GM19351 (cell line): ENCODE measurements at regions not wholly inside any gene's neighbourhood (a gene's known extent, or its start where the extent isn't known, plus 50 kb on each side); places are given as distances from the start of the nearest gene placed in this dataset.
"Not testable (repeated sequence)": the region's sequence is repeated elsewhere in the genome, so short reads cannot be mapped to it uniquely, and the experiment has no call there.

Experiments
- ATAC-seq: cut with Tn5 transposase; IDR thresholded peaks from one replicate; pipeline ENCODE4 v1.9.1; 2021; ENCODE audit warnings: mild to moderate bottlenecking, moderate library complexity; ENCODE audit not compliant: unreplicated experiment

DNA sequence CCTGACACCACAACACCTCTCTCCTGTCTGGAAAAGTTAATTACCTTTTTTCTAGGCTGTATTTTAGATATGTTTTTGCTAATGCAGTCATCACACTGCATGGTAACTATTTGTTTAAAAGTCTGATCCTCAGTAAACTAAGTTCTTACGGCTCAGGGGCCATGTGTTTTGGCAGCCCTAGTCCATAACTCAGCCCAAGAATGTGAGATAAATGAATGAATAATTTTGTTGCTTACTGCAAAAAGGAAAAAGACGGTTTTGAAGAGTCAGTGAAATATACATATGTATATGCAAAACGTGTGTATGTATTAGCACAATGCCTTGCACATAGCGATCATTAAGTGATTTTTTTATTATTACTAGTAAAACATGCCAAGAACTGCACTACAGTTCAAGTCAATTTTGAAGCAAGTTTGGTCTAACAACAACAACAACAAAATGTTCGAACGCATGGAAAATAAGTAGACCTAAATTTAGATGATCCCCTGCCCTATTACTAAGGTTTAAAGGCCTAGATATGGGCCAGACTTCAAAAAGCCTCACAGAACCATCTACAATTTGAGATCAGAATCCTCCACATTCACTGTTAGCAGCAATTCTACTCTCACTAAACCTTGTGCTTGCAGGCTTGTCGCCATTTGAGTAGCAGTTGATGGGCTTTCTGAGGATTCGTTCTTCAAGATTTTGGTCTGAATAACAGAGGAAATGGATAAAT is 140.0 kb downstream of the NDUFA12 start:
- no peak for ATAC-seq

DNA sequence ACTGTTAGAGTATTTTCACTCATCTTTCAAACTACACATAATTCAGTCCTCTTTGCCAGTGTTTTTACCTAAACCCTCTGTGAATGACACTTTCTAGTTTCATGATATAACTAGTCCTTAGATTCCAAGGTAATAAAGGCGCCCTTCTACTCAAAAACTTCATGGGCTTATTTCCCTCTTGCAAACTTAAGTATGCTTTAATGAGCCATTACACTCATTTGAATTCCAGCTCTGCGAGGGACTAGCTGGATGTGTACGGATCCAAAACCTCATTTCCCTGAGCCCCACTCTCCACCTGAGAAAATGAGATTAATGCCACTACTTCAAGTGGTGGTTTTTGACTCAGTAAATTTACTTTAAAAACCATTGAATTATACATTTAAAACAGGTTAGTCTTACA is 141.1 kb downstream of the NDUFA12 start:
- ATAC-seq = no peak

DNA sequence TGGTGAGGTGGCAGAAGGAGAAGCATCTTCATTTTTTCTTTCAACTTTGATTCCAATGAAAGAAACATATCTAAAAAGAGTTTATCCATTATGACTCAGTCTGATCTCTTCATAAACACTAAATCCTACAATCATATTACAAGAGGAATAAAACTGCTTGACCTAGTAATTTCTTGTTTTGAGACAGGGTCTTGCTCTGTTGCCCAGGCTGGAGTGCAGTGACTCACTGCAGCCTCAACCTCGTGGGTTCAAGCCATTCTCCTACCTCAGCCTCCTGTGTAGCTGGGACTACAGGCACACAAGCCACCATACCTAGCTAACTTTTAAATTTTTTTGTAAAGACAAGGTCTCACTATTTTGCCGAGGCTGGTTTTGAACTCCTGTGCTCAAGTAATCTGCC is 147.2 kb downstream of the NDUFA12 start:
- no peak for ATAC-seq

DNA sequence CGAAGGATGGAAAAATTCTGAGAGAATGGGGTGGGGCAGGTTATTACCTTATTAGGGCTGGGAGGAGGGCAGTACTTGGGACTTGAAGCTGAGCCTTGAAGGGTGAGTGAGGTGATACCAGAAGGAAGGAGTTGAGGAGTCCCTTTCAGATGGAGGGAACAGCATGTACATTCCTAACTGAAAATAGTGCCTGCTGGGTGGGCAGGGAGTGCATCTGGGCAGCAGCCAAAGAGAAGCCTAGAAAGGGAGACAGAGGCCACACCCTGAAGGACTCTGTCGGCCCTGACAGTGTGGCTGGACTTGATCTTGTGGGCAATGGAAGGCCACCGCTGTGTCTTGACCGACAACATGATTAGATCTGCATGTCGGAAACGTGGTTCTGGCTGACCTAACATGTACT is 147.6 kb downstream of the NDUFA12 start:
- no peak for ATAC-seq

DNA sequence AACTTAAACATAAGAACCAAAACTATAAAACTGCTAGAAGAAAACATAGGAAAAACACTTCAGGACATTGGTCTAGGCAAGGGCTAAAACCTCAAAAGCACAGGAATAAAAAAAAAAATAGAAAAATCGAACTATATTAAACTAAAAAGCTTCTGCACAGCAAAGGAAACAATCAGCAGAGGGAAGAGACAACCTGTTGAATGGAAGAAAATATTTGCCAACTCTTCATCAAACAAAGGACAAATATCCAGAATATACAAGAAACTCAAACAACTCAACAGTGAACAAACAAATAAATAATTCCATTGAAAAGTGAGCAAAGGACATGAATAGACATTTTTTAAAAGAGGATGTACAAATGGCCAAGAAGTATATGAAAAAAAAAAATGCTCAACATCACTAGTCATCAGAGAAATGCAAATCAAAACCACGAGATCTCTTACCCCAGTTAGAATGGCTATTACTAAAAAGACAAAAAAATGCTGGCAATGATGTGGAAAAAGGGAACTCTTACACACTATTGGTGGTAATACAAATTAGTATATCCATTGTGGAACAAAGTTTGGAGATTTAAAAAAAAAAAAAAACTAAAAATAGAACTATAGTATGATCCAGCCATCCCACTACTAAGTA is 152.0 kb downstream of the NDUFA12 start:
- no peak for ATAC-seq

DNA sequence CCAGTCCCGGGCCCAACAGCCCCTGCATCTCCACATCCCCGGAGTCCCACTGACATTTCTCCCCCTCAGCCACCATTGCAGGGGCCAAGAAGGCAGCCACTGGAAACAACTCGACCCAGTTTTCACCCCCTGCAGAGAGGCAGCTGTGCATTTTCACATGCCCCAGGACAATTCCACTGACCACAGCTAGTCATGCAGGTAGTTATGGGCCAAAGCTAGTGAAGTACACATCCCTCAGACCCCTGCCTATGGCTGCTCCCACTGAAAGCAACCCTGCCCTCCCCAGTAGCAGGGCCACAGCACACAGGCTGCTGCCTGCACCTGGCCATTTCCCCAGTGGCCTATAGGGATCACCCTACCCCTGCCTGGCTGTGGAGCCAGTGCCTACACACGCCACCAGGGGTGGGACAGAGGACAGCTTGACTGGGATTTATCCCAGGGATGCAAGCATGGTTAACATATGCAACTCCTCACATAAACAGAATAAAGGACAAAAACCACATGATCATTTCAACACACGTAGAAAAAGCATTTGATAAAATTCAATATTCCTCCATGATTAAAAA is 154.0 kb downstream of the NDUFA12 start:
- no peak for ATAC-seq

DNA sequence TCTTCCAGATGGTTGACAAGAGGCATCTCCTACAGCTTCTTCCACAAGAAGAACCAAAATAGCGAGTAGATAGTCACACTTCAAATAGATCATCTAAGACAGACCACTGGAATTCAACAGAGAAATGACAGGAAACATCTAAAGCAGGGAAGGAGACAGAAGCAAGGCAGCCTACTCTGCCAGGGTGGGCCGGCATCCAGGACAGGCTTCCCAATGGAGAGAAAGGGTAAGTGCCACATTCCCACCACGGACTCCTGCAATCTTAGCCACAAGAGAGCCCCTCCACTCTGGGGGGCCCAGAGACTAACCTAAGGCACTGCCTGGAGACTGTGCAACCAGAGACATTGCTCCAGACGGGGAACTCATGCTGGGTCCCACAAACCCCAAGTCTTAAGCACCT is 154.5 kb downstream of the NDUFA12 start:
- no peak for ATAC-seq

DNA sequence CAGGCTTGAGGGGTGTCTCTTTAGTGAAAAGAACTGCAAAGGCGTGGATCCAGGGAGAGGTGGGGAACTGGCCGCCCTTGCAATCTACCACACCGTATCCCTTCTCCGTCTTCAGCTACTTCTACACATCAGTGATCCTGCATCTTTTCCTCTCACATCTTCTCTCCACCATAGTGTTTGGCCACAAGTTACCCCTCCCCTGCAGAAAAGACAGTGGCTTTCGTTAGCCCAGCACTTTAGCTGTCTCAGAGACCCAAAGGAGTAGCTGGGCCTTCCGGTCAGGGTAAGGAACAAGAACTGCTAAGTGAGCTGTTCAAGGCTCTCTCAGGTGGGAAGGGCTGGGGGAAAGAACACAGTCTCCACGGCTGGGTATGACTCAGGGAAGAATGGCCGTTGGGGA is 158.4 kb downstream of the NDUFA12 start:
- ATAC-seq = no peak

DNA sequence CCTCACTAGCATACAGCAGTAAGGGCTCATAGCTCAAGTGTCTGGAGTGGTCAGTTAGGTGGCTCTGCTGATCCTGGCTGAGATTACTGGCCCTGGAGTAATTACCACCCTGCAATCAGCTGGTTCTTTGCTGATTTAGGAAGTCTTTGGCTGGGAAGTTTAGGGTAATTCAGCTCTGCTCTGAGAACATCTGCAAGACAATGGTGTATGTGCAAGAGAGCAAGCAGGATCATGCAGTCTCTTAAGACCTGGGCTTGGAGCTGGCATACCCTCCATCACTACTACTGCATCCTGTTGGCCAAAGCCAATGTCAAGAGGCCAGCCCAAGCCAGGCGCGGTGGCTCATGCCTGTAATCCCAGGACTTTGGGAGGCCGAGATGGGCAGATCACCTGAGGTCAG is 159.0 kb downstream of the NDUFA12 start:
- ATAC-seq = no peak

DNA sequence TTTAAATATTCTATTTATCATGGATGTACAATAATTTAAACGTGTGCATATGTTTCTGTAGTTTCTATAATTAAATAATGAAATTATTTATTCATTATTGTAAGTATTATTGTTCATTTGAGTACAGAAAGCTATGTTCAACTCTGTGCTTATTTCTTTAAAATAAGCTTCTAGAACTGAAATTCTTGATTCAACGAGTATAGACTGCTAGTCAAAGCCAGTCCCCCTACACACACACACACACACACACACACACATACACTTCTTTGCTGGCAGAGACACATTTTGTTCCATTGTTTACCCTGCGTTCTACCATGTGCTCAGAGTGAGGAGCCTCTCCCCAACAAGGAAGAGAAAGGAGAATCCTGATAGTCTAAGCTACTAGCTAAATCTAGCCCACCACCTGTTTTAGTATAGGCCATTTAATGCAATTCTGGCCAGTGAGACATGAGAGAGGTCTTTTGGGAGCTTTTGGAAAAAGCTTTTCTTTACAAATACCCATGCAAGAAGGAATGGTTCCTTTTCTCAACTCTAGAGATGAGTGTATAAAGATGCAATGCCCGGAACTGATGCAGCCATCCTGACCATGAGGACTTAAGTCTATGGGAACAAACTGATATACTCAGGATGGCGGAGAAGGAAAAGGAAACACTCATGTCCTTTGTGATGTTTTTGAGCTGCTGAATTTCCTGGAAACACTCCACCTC is 161.4 kb downstream of the NDUFA12 start:
- no peak for ATAC-seq

DNA sequence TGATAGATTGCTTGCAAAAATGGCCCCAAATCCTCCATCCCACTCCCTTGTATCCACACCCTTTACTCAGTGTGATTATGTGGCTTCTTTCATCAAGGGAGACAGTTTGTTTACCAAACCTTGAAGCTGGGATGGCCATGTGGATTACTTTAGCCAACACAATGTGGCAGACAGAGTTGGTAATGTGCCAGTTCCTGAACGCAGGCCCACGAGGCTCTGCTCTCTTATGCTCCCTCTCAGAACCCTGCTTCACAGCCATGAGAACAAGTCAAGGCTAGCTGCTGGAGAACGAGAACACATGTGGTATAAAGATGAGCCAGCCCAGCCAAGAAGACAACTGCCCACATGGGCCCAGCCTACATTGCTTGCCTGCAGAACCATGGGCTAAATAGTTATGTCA is 162.3 kb downstream of the NDUFA12 start:
- ATAC-seq = no peak

DNA sequence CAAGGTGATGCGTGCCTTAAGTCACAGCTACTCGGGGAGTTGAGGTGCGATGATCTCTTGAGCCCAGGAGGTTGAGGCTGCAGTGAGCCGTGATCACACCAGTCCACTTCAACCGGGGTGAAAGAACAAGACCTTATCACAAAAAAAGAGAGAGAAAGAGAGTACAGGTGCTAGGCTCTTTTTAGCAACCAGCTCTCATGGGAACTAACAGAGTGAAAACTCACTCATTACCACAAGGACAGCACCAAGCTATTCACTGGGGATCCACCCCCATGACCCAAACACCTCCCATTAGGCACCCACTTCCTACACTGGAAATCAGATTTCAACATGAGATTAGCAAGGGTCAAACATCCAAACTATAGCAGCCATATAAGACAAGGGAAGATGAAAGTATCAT is 164.2 kb downstream of the NDUFA12 start:
- ATAC-seq = peak; percentile 79

DNA sequence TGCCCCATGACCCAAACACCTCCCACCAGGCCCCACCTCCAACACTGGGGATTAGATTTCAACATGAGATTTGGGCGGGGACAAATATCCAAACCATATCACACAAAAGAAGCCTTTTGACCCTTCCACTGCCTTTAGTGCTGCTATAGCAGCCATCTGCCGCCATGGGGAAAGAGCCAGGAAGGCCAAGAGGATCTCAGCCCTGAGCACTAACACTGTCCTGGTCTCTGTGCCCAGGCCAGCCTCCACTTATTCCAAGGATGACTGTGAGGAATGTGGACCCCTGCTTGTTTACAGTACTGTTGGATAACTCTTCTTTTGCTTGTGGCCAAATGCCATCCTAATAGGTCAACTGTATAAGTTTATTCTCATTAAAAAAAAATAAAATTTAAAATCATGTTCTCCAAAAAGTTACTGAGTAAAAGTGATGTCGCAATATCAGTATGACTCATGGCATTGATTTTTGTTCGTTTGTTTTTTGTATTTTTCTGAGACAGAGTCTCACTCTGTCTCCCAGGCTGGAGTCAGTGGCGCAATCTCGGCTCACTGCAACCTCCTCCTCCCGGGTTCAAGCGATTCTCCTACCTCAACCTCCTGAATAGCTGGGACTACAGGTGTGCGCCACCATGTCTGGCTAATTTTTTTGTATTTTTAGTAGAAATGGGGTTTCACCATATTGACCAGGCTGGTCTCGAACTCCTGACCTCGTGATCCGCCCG is 166.4 kb downstream of the NDUFA12 start:
- ATAC-seq = not testable (repeated sequence)

DNA sequence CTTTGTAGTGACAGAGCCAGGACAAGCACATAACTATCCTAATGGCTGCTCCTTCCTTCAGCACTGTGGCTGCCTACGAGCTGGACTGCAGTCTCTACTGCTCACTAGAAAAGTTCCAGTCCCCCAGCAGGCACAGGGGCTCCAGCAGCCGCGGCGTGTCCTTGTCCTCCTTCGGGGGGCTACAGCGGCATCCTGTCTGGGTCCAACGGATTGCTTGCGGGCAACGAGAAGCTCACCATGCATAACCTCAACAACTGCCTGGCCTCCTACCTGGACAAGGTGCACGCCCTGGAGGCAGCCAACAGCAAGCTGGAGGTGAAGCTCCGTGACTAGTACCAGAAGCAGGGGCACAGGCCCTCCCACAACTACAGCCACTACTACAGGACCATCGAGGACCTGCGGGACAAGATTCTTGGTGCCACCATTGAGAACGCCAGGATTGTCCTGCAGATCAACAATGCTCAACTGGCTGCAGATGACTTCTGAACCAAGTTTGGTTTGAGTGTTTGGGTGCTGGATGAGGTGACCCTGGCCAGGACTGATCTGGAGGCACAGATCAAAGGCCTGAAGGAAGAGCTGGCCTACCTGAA is 169.4 kb downstream of the NDUFA12 start:
- ATAC-seq = no peak

DNA sequence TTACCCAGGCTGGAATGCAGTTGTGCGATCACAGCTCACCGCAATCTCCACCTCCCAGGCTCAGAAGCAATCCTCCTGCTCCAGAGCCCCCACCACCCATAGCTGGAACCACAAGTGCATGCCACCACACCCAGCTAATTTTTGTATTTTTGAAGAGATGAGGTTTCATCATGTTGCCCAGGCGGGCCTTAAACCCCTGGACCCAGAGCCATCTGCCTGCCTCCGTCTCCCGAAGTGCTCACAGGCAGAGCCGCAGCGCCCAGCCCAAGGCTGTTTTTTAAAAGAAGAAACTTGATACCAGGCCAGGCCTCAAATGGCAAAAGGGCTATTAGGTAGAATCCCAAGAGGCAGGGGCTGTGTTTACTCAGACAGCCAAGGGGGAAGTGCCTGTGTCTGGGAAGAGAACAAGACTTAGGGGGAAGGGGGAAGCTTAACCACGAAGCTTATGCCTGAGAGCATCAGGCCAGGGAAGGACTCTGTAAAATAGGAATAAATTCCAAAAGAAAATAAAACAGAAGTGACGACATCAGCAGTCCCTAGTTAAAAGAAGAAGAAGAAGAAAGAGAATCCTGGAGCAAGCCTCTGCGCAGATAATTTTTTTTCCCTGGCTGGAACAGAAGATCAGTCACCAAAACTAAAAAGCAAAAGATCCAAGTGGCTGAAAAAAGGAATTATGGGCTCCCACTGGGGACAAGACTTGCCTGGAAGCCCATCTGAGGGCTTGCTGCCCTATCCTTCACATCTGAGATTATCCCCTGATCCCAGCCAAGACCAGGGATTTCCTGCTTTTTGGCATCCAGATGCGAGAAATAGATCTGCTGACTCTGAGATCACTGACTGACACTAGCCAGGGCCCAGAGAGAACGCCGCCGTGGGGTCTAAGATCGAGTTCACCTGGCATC is 170.5 kb downstream of the NDUFA12 start:
- ATAC-seq = no peak

DNA sequence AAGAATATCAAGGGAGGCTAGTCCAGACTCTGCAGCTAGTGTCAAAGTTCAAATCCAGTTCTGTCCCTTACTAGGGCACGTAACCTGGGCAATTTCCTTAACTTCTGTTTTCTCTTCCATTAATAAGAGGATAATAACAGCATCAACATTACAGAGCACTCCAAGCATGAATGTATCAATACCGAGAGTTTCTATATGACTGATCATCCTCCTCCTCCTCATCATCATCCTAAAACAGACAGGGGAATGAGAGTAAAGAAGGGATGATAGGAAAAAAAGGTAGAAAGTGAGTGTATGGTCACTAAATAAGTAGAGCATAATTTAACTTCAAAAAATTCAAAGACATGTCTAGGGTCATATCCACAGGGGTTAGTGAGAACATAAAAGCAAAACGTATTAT is 171.4 kb downstream of the NDUFA12 start:
- no peak for ATAC-seq

DNA sequence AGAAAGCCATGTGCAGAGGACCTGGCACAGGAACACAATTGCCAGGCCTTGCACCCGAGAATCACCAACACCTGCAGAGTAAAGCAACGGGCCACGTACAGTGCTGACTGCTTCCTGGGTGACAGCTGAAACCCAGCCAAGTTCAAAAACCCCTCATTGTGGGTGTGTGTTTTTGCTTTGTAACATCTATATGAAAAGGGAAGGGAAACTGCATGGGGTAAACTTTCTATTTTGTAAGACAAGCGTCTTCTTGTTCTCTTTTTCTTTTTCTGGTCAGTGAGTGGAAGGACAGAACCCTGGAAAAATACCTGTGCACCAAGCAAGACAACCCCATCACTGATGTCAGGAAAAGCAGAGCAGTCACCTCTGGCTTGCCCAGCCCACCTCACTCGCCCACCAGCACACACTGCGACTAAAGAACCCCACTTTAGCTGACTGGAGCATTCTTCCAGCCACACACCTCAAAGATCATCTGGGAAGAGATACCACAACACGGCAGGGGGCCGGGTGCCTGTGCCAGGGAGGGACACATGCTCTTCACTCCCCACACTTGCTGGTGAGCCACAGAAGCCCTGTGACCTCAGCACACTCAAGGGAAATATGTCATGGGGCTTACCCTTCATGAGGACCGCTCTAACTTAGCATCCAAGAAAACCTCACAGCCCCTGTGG is 172.3 kb downstream of the NDUFA12 start:
- ATAC-seq = peak; percentile 85

DNA sequence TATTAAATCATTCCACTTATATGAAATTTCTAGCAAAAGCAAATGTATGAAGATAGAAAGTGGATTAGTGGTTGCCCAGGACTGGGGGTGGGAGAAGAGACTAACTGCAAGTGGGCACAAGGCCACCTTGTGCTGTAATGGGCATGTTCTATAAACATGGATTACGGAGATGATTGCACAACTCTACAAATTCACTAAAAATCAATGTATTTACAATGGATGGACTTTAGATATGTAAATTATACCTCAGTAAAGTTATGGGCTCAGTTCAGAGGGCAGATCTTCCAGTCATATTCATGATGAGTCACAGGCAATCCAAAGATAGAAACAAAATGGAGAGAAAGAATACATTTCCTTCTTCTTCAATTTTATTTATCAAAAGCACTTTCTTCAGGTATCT is 173.9 kb downstream of the NDUFA12 start:
- ATAC-seq = no peak

DNA sequence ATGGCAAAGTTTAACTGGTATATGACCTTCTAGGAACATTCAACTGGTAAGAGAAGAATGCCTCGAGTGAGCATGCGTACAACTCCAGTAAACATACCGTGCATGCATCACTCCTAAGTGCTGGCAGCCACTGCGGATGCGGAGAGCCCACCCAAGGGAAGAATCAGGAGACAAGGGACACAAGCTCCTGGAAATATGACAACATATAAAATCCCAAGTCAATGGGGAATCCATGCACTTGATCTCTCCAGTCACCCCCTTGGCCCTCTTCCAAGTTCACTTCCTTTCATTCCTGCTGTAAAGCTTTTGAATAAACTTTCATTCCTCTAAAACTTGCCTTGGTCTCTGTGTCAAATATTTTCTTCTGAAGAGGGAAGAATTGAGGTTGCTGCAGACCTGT is 168.7 kb upstream of the TMCC3 start:
- no peak for ATAC-seq
